ENCODE measurements at regions not wholly inside any gene's neighbourhood (a gene's known extent, or its start where the extent isn't known, plus 50 kb on each side); places are given as distances from the start of the nearest gene placed in this dataset.

DNA sequence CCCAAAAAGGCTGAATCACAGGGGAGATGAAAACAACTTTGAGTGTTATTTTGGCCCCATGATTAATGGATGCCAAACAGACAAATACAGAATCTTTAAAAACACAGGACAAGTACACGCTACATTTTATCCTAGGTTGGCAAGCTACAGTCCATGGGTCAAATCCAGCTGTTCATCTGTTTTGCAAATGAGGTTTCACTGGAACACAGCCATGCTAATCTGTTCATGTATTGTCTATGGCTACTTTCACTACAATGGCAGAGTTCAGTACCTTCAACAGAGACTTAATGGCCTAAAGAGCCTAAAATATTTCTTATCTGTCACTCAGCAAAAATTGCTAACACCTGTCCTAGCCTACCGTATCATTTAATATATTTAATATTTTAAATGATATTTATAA lies 1548.5 kb upstream of the IGFBP7 start:
- TF ChIP-seq, protein P1, sequence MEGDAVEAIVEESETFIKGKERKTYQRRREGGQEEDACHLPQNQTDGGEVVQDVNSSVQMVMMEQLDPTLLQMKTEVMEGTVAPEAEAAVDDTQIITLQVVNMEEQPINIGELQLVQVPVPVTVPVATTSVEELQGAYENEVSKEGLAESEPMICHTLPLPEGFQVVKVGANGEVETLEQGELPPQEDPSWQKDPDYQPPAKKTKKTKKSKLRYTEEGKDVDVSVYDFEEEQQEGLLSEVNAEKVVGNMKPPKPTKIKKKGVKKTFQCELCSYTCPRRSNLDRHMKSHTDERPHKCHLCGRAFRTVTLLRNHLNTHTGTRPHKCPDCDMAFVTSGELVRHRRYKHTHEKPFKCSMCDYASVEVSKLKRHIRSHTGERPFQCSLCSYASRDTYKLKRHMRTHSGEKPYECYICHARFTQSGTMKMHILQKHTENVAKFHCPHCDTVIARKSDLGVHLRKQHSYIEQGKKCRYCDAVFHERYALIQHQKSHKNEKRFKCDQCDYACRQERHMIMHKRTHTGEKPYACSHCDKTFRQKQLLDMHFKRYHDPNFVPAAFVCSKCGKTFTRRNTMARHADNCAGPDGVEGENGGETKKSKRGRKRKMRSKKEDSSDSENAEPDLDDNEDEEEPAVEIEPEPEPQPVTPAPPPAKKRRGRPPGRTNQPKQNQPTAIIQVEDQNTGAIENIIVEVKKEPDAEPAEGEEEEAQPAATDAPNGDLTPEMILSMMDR (conservative IDR thresholded peaks at IDR 0.05; ENCODE audit: low read depth, low read length) = no peak
- DNase-seq (ENCODE audit: low read depth) = no peak
- no peak overlapping the region for H3K4me3 ChIP-seq (ENCODE audit: low read depth, low read length)

GRCh38 chr4:58653251-58653650 lies 1543.1 kb upstream of the IGFBP7 start:
- DNase-seq (ENCODE audit: low read depth) = no peak
- TF ChIP-seq, protein P1 (conservative IDR thresholded peaks at IDR 0.05; ENCODE audit: low read depth, low read length) = no peak
- no peak overlapping the region for H3K4me3 ChIP-seq (ENCODE audit: low read depth, low read length)

- no peak for DNase-seq (ENCODE audit: low read depth)
- TF ChIP-seq, protein P1 (conservative IDR thresholded peaks at IDR 0.05; ENCODE audit: low read depth, low read length) = no peak
- H3K4me3 ChIP-seq (ENCODE audit: low read depth, low read length) = no peak overlapping the region
These were observed 1539.0 kb upstream of the IGFBP7 start for GRCh38 chr4:58649226-58649625.

DNA sequence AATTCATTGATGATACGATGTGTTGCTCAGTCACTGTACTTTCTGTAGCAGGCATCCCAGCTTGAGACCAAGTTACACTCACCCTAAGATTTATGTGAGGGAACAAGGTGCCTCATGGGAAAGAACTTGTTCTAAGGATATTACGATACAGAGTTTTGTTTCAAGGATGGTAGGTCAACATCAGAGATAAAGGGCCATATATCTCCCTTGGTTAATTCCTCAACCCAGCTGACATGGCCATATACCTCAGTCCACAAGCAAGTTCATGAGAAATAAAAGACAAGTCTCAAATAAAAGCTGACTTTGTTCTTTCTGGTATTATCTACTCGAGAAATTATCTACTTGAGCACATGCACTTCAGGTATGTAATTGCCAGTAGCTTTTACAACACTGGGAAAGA lies 1535.9 kb upstream of the IGFBP7 start:
- TF ChIP-seq, protein P1 (conservative IDR thresholded peaks at IDR 0.05; ENCODE audit: low read depth, low read length) = no peak
- DNase-seq (ENCODE audit: low read depth) = no peak
- H3K4me3 ChIP-seq (ENCODE audit: low read depth, low read length) = no peak overlapping the region

DNA sequence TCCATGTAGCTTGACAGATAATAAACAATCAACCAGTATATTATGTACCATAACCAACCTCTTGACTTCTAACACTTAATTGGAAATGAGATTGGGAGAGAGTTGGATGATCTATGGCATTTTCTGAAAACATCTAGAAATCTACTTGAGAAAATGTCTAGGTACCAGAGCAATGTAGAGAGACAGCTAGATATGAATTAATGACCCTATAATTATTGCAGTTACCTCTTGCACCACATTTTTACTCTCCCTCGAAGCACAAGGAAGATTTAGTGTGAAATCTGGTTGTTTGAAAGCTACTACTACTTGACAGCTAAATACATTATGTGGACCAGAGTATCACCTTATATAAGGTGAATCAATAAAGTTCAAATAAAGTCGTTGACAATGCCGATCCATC lies 1534.4 kb upstream of the IGFBP7 start:
- DNase-seq (ENCODE audit: low read depth) = no peak
- TF ChIP-seq, protein P1 (conservative IDR thresholded peaks at IDR 0.05; ENCODE audit: low read depth, low read length) = no peak
- H3K4me3 ChIP-seq (ENCODE audit: low read depth, low read length) = no peak overlapping the region

GRCh38 chr4:58636381-58636780 lies 1526.2 kb upstream of the IGFBP7 start:
- DNase-seq (ENCODE audit: low read depth) = no peak
- no peak overlapping the region for H3K4me3 ChIP-seq (ENCODE audit: low read depth, low read length)
- TF ChIP-seq, protein P1 (conservative IDR thresholded peaks at IDR 0.05; ENCODE audit: low read depth, low read length) = no peak

GRCh38 chr4:58617226-58617625 lies 1507.0 kb upstream of the IGFBP7 start:
- no peak for DNase-seq (ENCODE audit: low read depth)
- H3K4me3 ChIP-seq (ENCODE audit: low read depth, low read length) = no peak overlapping the region
- TF ChIP-seq, protein P1 (conservative IDR thresholded peaks at IDR 0.05; ENCODE audit: low read depth, low read length) = no peak
